ENCODE measurements at regions not wholly inside any gene's neighbourhood (a gene's known extent, or its start where the extent isn't known, plus 50 kb on each side); places are given as distances from the start of the nearest gene placed in this dataset.

DNA sequence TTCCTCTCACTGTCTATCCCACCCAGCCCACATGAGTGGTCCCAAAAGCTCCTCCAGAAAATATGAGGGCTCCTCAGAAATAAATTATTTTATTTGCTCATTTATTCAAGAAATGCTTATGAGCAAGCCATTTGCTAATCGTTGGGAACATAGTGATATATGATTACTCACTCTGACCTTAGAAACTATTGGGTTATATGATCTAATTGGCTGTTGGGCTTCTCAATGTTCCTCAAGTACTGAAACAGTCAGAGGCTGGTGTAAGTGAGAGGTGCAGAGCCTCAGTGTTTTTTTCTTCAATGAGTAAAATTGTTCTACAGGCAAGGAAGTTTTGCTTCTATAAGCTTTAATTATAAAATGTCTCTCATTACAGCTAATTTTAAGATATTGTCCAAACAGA is 893.8 kb upstream of the INTU start:
- 100% methylated on average over 1 of the region's 1 CpG for WGBS (ENCODE audit: insufficient coverage)
- H3K4me1 ChIP-seq (ENCODE audit: control extremely low read depth in 1 of 4, control insufficient read depth in 4 of 4, insufficient read depth in 4 of 4, low read length in 3 of 4) = no peaks in the 10 kb centered on the region
- no peak overlapping the region for H3K4me3 ChIP-seq (ENCODE audit: control insufficient read depth in 1 of 7, extremely low read depth in 1 of 7, insufficient read depth in 4 of 7, low read depth in 2 of 7, low read length in 6 of 7)
- no peak overlapping the region for H3K27ac ChIP-seq (ENCODE audit: insufficient read depth in 1 of 2, low read depth in 1 of 2, low read length in 2 of 2, poor library complexity in 1 of 2, severe bottlenecking in 2 of 2)
- H3K36me3 ChIP-seq (ENCODE audit: control insufficient read depth in 4 of 4, insufficient read depth in 4 of 4, low read length in 3 of 4) = no peaks in the 10 kb centered on the region
- H3K9me3 ChIP-seq (ENCODE audit: control extremely low read depth in 1 of 5, control insufficient read depth in 4 of 5, insufficient read depth in 2 of 5, low read depth in 1 of 5, low read length in 4 of 5) = no peaks in the 10 kb centered on the region
- DNase-seq = no peak
- ChIA-PET CTCF (no interaction called here), POLR2A (no interaction called here)
- no peaks in the 10 kb centered on the region for H3K27me3 ChIP-seq (replicated peaks in 2 of 5; ENCODE audit: control insufficient read depth in 4 of 5, insufficient read depth in 5 of 5, low read length in 4 of 5)

- H3K4me1 ChIP-seq (ENCODE audit: control extremely low read depth in 1 of 4, control insufficient read depth in 4 of 4, insufficient read depth in 4 of 4, low read length in 3 of 4) = no peaks in the 10 kb centered on the region
- no peaks in the 10 kb centered on the region for H3K36me3 ChIP-seq (ENCODE audit: control insufficient read depth in 4 of 4, insufficient read depth in 4 of 4, low read length in 3 of 4)
- no peak overlapping the region for H3K27ac ChIP-seq (ENCODE audit: insufficient read depth in 1 of 2, low read depth in 1 of 2, low read length in 2 of 2, poor library complexity in 1 of 2, severe bottlenecking in 2 of 2)
- 98% methylated on average over 6 of the region's 6 CpGs for WGBS (ENCODE audit: insufficient coverage)
- H3K27me3 ChIP-seq (replicated peaks in 2 of 5; ENCODE audit: control insufficient read depth in 4 of 5, insufficient read depth in 5 of 5, low read length in 4 of 5) = no peaks in the 10 kb centered on the region
- POLR2A ChIA-PET = no interaction called here
- no peaks in the 10 kb centered on the region for H3K9me3 ChIP-seq (ENCODE audit: control extremely low read depth in 1 of 5, control insufficient read depth in 4 of 5, insufficient read depth in 2 of 5, low read depth in 1 of 5, low read length in 4 of 5)
- CTCF ChIA-PET = no interaction called here
- H3K4me3 ChIP-seq (ENCODE audit: control insufficient read depth in 1 of 7, extremely low read depth in 1 of 7, insufficient read depth in 4 of 7, low read depth in 2 of 7, low read length in 6 of 7) = no peak overlapping the region
- DNase-seq = no peak
These were observed 892.1 kb upstream of the INTU start for GRCh38 chr4:126740687-126741086.

DNA sequence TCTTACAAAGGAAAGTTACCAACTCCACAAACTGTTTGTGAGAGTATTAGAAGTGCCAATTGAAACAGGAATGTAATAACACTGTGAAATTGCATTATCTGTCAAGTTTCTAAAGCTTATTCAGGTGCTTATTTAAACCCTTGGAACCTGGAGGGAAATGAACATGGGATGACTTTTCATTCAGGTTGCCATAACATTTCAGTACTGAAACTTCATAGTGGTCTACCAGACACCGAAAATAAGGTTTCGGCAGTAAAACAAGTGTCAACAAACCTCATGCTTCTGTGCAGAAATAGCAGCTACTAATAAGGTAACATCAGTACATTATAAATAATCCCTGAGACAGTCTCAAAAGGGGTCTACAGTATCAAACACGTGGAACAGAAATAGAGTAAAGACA is 890.7 kb upstream of the INTU start:
- ChIA-PET CTCF (no interaction called here), POLR2A (no interaction called here)
- 79% methylated on average over 3 of the region's 3 CpGs for WGBS (ENCODE audit: insufficient coverage)
- Histone ChIP-seq H3K36me3 (ENCODE audit: control insufficient read depth in 4 of 4, insufficient read depth in 4 of 4, low read length in 3 of 4) (no peaks in the 10 kb centered on the region), H3K9me3 (ENCODE audit: control extremely low read depth in 1 of 5, control insufficient read depth in 4 of 5, insufficient read depth in 2 of 5, low read depth in 1 of 5, low read length in 4 of 5) (no peaks in the 10 kb centered on the region), H3K4me3 (ENCODE audit: control insufficient read depth in 1 of 7, extremely low read depth in 1 of 7, insufficient read depth in 4 of 7, low read depth in 2 of 7, low read length in 6 of 7) (no peak overlapping the region), H3K27ac (ENCODE audit: insufficient read depth in 1 of 2, low read depth in 1 of 2, low read length in 2 of 2, poor library complexity in 1 of 2, severe bottlenecking in 2 of 2) (no peak overlapping the region), H3K27me3 (replicated peaks in 2 of 5; ENCODE audit: control insufficient read depth in 4 of 5, insufficient read depth in 5 of 5, low read length in 4 of 5) (no peaks in the 10 kb centered on the region), H3K4me1 (ENCODE audit: control extremely low read depth in 1 of 4, control insufficient read depth in 4 of 4, insufficient read depth in 4 of 4, low read length in 3 of 4) (no peaks in the 10 kb centered on the region)
- DNase-seq = no peak

- no peak for DNase-seq
- Histone ChIP-seq H3K36me3 (ENCODE audit: control insufficient read depth in 4 of 4, insufficient read depth in 4 of 4, low read length in 3 of 4) (no peaks in the 10 kb centered on the region), H3K27me3 (replicated peaks in 2 of 5; ENCODE audit: control insufficient read depth in 4 of 5, insufficient read depth in 5 of 5, low read length in 4 of 5) (no peaks in the 10 kb centered on the region), H3K4me3 (ENCODE audit: control insufficient read depth in 1 of 7, extremely low read depth in 1 of 7, insufficient read depth in 4 of 7, low read depth in 2 of 7, low read length in 6 of 7) (no peak overlapping the region), H3K4me1 (ENCODE audit: control extremely low read depth in 1 of 4, control insufficient read depth in 4 of 4, insufficient read depth in 4 of 4, low read length in 3 of 4) (no peaks in the 10 kb centered on the region), H3K27ac (ENCODE audit: insufficient read depth in 1 of 2, low read depth in 1 of 2, low read length in 2 of 2, poor library complexity in 1 of 2, severe bottlenecking in 2 of 2) (no peak overlapping the region), H3K9me3 (ENCODE audit: control extremely low read depth in 1 of 5, control insufficient read depth in 4 of 5, insufficient read depth in 2 of 5, low read depth in 1 of 5, low read length in 4 of 5) (no peaks in the 10 kb centered on the region)
- no CpG with 5 or more reads among the region's 1 CpG for WGBS (ENCODE audit: insufficient coverage)
- POLR2A ChIA-PET = no interaction called here
- CTCF ChIA-PET = no interaction called here
These were observed 889.9 kb upstream of the INTU start for GRCh38 chr4:126742885-126743284.

- POLR2A ChIA-PET = no interaction called here
- DNase-seq = no peak
- WGBS (ENCODE audit: insufficient coverage) = no CpG with 5 or more reads among the region's 3 CpGs
These were observed 884.0 kb upstream of the INTU start for GRCh38 chr4:126748736-126749135.

GRCh38 chr4:126750723-126751122 is 882.0 kb upstream of the INTU start:
- no peak overlapping the region for H3K4me3 ChIP-seq (ENCODE audit: control insufficient read depth in 1 of 7, extremely low read depth in 1 of 7, insufficient read depth in 4 of 7, low read depth in 2 of 7, low read length in 6 of 7)
- no peak for DNase-seq
- H3K27ac ChIP-seq (ENCODE audit: insufficient read depth in 1 of 2, low read depth in 1 of 2, low read length in 2 of 2, poor library complexity in 1 of 2, severe bottlenecking in 2 of 2) = no peak overlapping the region
- WGBS (ENCODE audit: insufficient coverage) = no CpG with 5 or more reads among the region's 2 CpGs
- peaks cover 0 to 2% (median 0%) of the 10 kb centered on the region in 5 experiments for H3K9me3 ChIP-seq (ENCODE audit: control extremely low read depth in 1 of 5, control insufficient read depth in 4 of 5, insufficient read depth in 2 of 5, low read depth in 1 of 5, low read length in 4 of 5)
- POLR2A ChIA-PET = no interaction called here
- no peaks in the 10 kb centered on the region for H3K27me3 ChIP-seq (replicated peaks in 2 of 5; ENCODE audit: control insufficient read depth in 4 of 5, insufficient read depth in 5 of 5, low read length in 4 of 5)
- H3K4me1 ChIP-seq (ENCODE audit: control extremely low read depth in 1 of 4, control insufficient read depth in 4 of 4, insufficient read depth in 4 of 4, low read length in 3 of 4) = no peaks in the 10 kb centered on the region
- CTCF ChIA-PET = no interaction called here
- no peaks in the 10 kb centered on the region for H3K36me3 ChIP-seq (ENCODE audit: control insufficient read depth in 4 of 4, insufficient read depth in 4 of 4, low read length in 3 of 4)

More at GRCh38 chr4:126748736-126749135, 884.0 kb upstream of the INTU start:
- peaks cover 0 to 2% (median 0%) of the 10 kb centered on the region in 5 experiments for H3K9me3 ChIP-seq (ENCODE audit: control extremely low read depth in 1 of 5, control insufficient read depth in 4 of 5, insufficient read depth in 2 of 5, low read depth in 1 of 5, low read length in 4 of 5)
- CTCF ChIA-PET = no interaction called here
- no peaks in the 10 kb centered on the region for H3K4me1 ChIP-seq (ENCODE audit: control extremely low read depth in 1 of 4, control insufficient read depth in 4 of 4, insufficient read depth in 4 of 4, low read length in 3 of 4)
- no peak overlapping the region for H3K27ac ChIP-seq (ENCODE audit: insufficient read depth in 1 of 2, low read depth in 1 of 2, low read length in 2 of 2, poor library complexity in 1 of 2, severe bottlenecking in 2 of 2)
- no peak overlapping the region for H3K4me3 ChIP-seq (ENCODE audit: control insufficient read depth in 1 of 7, extremely low read depth in 1 of 7, insufficient read depth in 4 of 7, low read depth in 2 of 7, low read length in 6 of 7)
- H3K27me3 ChIP-seq (replicated peaks in 2 of 5; ENCODE audit: control insufficient read depth in 4 of 5, insufficient read depth in 5 of 5, low read length in 4 of 5) = no peaks in the 10 kb centered on the region
- no peaks in the 10 kb centered on the region for H3K36me3 ChIP-seq (ENCODE audit: control insufficient read depth in 4 of 4, insufficient read depth in 4 of 4, low read length in 3 of 4)

- Histone ChIP-seq H3K27ac (ENCODE audit: insufficient read depth in 1 of 2, low read depth in 1 of 2, low read length in 2 of 2, poor library complexity in 1 of 2, severe bottlenecking in 2 of 2) (no peak overlapping the region), H3K9me3 (ENCODE audit: control extremely low read depth in 1 of 5, control insufficient read depth in 4 of 5, insufficient read depth in 2 of 5, low read depth in 1 of 5, low read length in 4 of 5) (peaks cover 0 to 2% (median 0%) of the 10 kb centered on the region in 5 experiments), H3K27me3 (replicated peaks in 2 of 5; ENCODE audit: control insufficient read depth in 4 of 5, insufficient read depth in 5 of 5, low read length in 4 of 5) (no peaks in the 10 kb centered on the region), H3K4me1 (ENCODE audit: control extremely low read depth in 1 of 4, control insufficient read depth in 4 of 4, insufficient read depth in 4 of 4, low read length in 3 of 4) (no peaks in the 10 kb centered on the region), H3K4me3 (ENCODE audit: control insufficient read depth in 1 of 7, extremely low read depth in 1 of 7, insufficient read depth in 4 of 7, low read depth in 2 of 7, low read length in 6 of 7) (no peak overlapping the region), H3K36me3 (ENCODE audit: control insufficient read depth in 4 of 4, insufficient read depth in 4 of 4, low read length in 3 of 4) (no peaks in the 10 kb centered on the region)
- CTCF ChIA-PET = no interaction called here
- no peak for DNase-seq
- 78% methylated on average over 5 of the region's 5 CpGs for WGBS (ENCODE audit: insufficient coverage)
- POLR2A ChIA-PET = no interaction called here
These were observed 880.6 kb upstream of the INTU start for GRCh38 chr4:126752126-126752525.
